ENCODE measurements at regions not wholly inside any gene's neighbourhood (a gene's known extent, or its start where the extent isn't known, plus 50 kb on each side); places are given as distances from the start of the nearest gene placed in this dataset.

DNA sequence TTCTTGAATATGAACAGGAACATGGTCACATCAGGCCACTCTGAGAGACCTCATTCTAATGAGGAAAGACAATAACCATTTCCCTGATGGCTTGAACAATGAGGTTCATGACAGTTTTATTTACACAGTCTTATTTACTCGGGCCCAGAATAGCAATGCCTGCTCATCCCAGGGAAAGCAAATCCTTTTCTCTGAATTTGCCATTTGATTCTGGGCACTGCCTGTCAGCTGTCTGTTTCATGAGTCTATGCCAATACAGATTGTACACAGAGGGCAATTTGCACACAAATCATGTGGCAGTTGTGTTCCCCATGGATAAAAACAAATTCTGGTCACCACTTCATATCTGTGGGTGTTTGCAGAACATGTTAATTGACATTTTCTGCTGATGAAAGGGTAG, 492.5 kb downstream of the ACTL7B start:
- Histone ChIP-seq H2BK120ac (ENCODE audit: low read depth, low read length) (no peak overlapping the region), H2AFZ (replicated peaks; ENCODE audit: low read length, poor library complexity) (no peak overlapping the region), H2AK5ac (ENCODE audit: low read depth, low read length) (no peak overlapping the region), H3K4me2 (ENCODE audit: low read depth, low read length) (no peak overlapping the region), H3K9me1 (ENCODE audit: insufficient read depth, low read length) (no peaks in the 10 kb centered on the region), H3K4me1 (ENCODE audit: control insufficient read depth, insufficient read depth, low read length) (no peaks in the 10 kb centered on the region), H3K4me3 (ENCODE audit: insufficient read depth, low read depth, low read length) (no peak overlapping the region), H3K9me3 (ENCODE audit: control insufficient read depth, insufficient read depth, low read length) (no peaks in the 10 kb centered on the region), H2AK9ac (replicated peaks; ENCODE audit: low read depth, low read length, poor library complexity) (no peak overlapping the region), H2BK20ac (ENCODE audit: low read depth, low read length) (no peak overlapping the region), H3K14ac (replicated peaks; ENCODE audit: low read depth, low read length) (no peak overlapping the region), H4K5ac (ENCODE audit: low read depth, low read length) (no peak overlapping the region), H4K91ac (ENCODE audit: insufficient read depth, low read depth, low read length) (no peak overlapping the region), H3K56ac (ENCODE audit: extremely low read depth, insufficient read depth, low read length) (no peak overlapping the region), H3K9ac (ENCODE audit: low read depth, low read length) (no peak overlapping the region), H4K8ac (ENCODE audit: low read depth in 2 of 2, low read length in 2 of 2) (no peak overlapping the region), H3K4ac (ENCODE audit: low read depth, low read length) (no peak overlapping the region), H3K27ac (ENCODE audit: insufficient read depth, low read length) (no peak overlapping the region), H3K27me3 (ENCODE audit: control insufficient read depth, insufficient read depth, low read length) (no peaks in the 10 kb centered on the region), H3K79me1 (ENCODE audit: low read depth in 1 of 2, low read length in 2 of 2) (no peaks in the 10 kb centered on the region), H2BK5ac (ENCODE audit: low read depth, low read length, poor library complexity, severe bottlenecking) (no peak overlapping the region), H3K36me3 (ENCODE audit: control insufficient read depth, insufficient read depth, low read length) (no peaks in the 10 kb centered on the region), H3K18ac (ENCODE audit: low read depth, low read length) (no peak overlapping the region), H3K23ac (ENCODE audit: low read depth, low read length) (no peak overlapping the region), H2BK15ac (ENCODE audit: low read depth, low read length) (no peak overlapping the region), H4K20me1 (ENCODE audit: insufficient read depth, low read length) (no peaks in the 10 kb centered on the region)
- no TSS peak for BruUV-seq (replicated peaks)
- no peak for TF ChIP-seq CHD1 (IDR thresholded peaks at IDR 0.05; ENCODE audit: low read depth, low read length)
- no peak for TF ChIP-seq CTCF (conservative IDR thresholded peaks at IDR 0.05; ENCODE audit: low read depth, low read length)
- TF ChIP-seq MAZ (IDR thresholded peaks at IDR 0.05; ENCODE audit: borderline replicate concordance, low read depth, low read length): no peak
- TF ChIP-seq, protein P1, sequence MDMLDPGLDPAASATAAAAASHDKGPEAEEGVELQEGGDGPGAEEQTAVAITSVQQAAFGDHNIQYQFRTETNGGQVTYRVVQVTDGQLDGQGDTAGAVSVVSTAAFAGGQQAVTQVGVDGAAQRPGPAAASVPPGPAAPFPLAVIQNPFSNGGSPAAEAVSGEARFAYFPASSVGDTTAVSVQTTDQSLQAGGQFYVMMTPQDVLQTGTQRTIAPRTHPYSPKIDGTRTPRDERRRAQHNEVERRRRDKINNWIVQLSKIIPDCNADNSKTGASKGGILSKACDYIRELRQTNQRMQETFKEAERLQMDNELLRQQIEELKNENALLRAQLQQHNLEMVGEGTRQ (IDR thresholded peaks at IDR 0.05; ENCODE audit: low read depth, low read length): no peak
- TF ChIP-seq POLR2A (IDR thresholded peaks at IDR 0.05; ENCODE audit: low read depth, low read length): no peak
- no peak for TF ChIP-seq SMC3 (IDR thresholded peaks at IDR 0.05; ENCODE audit: low read depth, low read length)
- no peak for TF ChIP-seq MAFK (IDR thresholded peaks at IDR 0.05; ENCODE audit: low read depth, low read length)
- no peak for TF ChIP-seq ELK1 (IDR thresholded peaks at IDR 0.05; ENCODE audit: borderline replicate concordance, low read depth, low read length)
- no peak for TF ChIP-seq NFE2L2 (IDR thresholded peaks at IDR 0.05; ENCODE audit: low read depth, low read length)
- TF ChIP-seq RCOR1 (IDR thresholded peaks at IDR 0.05; ENCODE audit: insufficient replicate concordance, low read length): no peak
- no peak for ATAC-seq (ENCODE audit: low read depth)
- in situ Hi-C loops (cut with MboI; ENCODE audit: low sequenced_read_pairs): no loop called here
- ChIA-PET POLR2A (ENCODE audit: unreplicated experiment) (no interaction called here), CTCF (no interaction called here)
- no peak for DNase-seq
- intact Hi-C loops (cut with micrococcal nuclease): no loop called here
- dilution Hi-C loops (cut with HindIII; ENCODE audit: low sequenced_read_pairs, unreplicated experiment): no loop called here
- no CpG with 5 or more reads among the region's 1 CpG for WGBS, 2 experiments (ENCODE audit: extremely low coverage in 2 of 2, insufficient read length in 1 of 2)
